AG08396 (cell line): ENCODE measurements at regions not wholly inside any gene's neighbourhood (a gene's known extent, or its start where the extent isn't known, plus 50 kb on each side); places are given as distances from the start of the nearest gene placed in this dataset.

Experiments used
- DNase-seq: peaks from one replicate; pipeline ENCODE4 v3.0.0; 2012; ENCODE audit warnings: low spot score, mixed read lengths

- DNase-seq = no peak
These were observed 50.7 kb upstream of the TOX2 start for GRCh38 chr20:43863821-43864544.

- DNase-seq = no peak
These were observed 51.3 kb upstream of the TOX2 start for GRCh38 chr20:43863330-43863729.

GRCh38 chr20:43862438-43862837, 52.2 kb upstream of the TOX2 start:
- no peak for DNase-seq

- DNase-seq = no peak
These were observed 54.7 kb upstream of the TOX2 start for GRCh38 chr20:43859994-43860393.

GRCh38 chr20:43857932-43858331, 56.7 kb upstream of the TOX2 start:
- DNase-seq = no peak

- DNase-seq = no peak
These were observed 57.5 kb upstream of the TOX2 start for GRCh38 chr20:43857127-43857526.

GRCh38 chr20:43855803-43856202, 58.8 kb upstream of the TOX2 start:
- DNase-seq = no peak

GRCh38 chr20:43853918-43854317, 60.7 kb upstream of the TOX2 start:
- no peak for DNase-seq

GRCh38 chr20:43853174-43853803, 61.4 kb upstream of the TOX2 start:
- no peak for DNase-seq

- DNase-seq = peak; percentile 55
These were observed 65.0 kb upstream of the TOX2 start for GRCh38 chr20:43849496-43850186.

GRCh38 chr20:43846516-43846905, 68.1 kb upstream of the TOX2 start:
- DNase-seq = no peak

GRCh38 chr20:43844778-43845614, 69.7 kb upstream of the TOX2 start:
- DNase-seq = peak; percentile 82

- no peak for DNase-seq
These were observed 70.5 kb upstream of the TOX2 start for GRCh38 chr20:43843965-43844660.

- DNase-seq = peak; percentile 67
These were observed 71.3 kb upstream of the TOX2 start for GRCh38 chr20:43843096-43843964.

GRCh38 chr20:43842126-43843020, 72.3 kb upstream of the TOX2 start:
- no peak for DNase-seq

GRCh38 chr20:43840382-43841070, 74.1 kb upstream of the TOX2 start:
- peak; percentile 24 for DNase-seq

GRCh38 chr20:43839793-43840199, 74.9 kb upstream of the TOX2 start:
- no peak for DNase-seq

- no peak for DNase-seq
These were observed 76.0 kb upstream of the TOX2 start for GRCh38 chr20:43838703-43839060.
